GM19035 (cell line): ENCODE measurements at regions not wholly inside any gene's neighbourhood (a gene's known extent, or its start where the extent isn't known, plus 50 kb on each side); places are given as distances from the start of the nearest gene placed in this dataset.
"Not testable (repeated sequence)": the region's sequence is repeated elsewhere in the genome, so short reads cannot be mapped to it uniquely, and the experiment has no call there.

Source experiments
- ATAC-seq: cut with Tn5 transposase; IDR thresholded peaks from one replicate; pipeline ENCODE4 v1.9.1; 2021; ENCODE audit not compliant: unreplicated experiment

- no peak for ATAC-seq
Observed at GRCh38 chr5:68838157-68838718, 255.6 kb upstream of the SLC30A5 start.

GRCh38 chr5:68839019-68839552, 254.7 kb upstream of the SLC30A5 start:
- ATAC-seq = no peak

GRCh38 chr5:68843624-68844364, 250.0 kb upstream of the SLC30A5 start:
- ATAC-seq = no peak

- no peak for ATAC-seq
Observed at GRCh38 chr5:68845131-68845530, 248.7 kb upstream of the SLC30A5 start.

- ATAC-seq = no peak
Observed at GRCh38 chr5:68846828-68847227, 247.0 kb upstream of the SLC30A5 start.

GRCh38 chr5:68848091-68848490, 245.7 kb upstream of the SLC30A5 start:
- ATAC-seq = no peak

- no peak for ATAC-seq
Observed at GRCh38 chr5:68849103-68849502, 244.7 kb upstream of the SLC30A5 start.

GRCh38 chr5:68849906-68850305, 243.9 kb upstream of the SLC30A5 start:
- ATAC-seq = no peak

GRCh38 chr5:68861099-68861498, 232.7 kb upstream of the SLC30A5 start:
- ATAC-seq = no peak

- ATAC-seq = no peak
Observed at GRCh38 chr5:68862560-68862959, 231.3 kb upstream of the SLC30A5 start.

- not testable (repeated sequence) for ATAC-seq
Observed at GRCh38 chr5:68865192-68865591, 228.6 kb upstream of the SLC30A5 start.

- no peak for ATAC-seq
Observed at GRCh38 chr5:68872088-68872839, 221.6 kb upstream of the SLC30A5 start.

GRCh38 chr5:68873198-68873597, 220.6 kb upstream of the SLC30A5 start:
- no peak for ATAC-seq

GRCh38 chr5:68875351-68875750, 218.5 kb upstream of the SLC30A5 start:
- ATAC-seq = no peak

- ATAC-seq = no peak
Observed at GRCh38 chr5:68883436-68883835, 210.4 kb upstream of the SLC30A5 start.

- no peak for ATAC-seq
Observed at GRCh38 chr5:68884144-68884754, 209.6 kb upstream of the SLC30A5 start.

GRCh38 chr5:68884883-68885282, 208.9 kb upstream of the SLC30A5 start:
- no peak for ATAC-seq

- ATAC-seq = no peak
Observed at GRCh38 chr5:68886814-68887213, 207.0 kb upstream of the SLC30A5 start.

- peak; percentile 84 for ATAC-seq
Observed at GRCh38 chr5:68891718-68892117, 202.1 kb upstream of the SLC30A5 start.

- no peak for ATAC-seq
Observed at GRCh38 chr5:68894673-68895072, 199.1 kb upstream of the SLC30A5 start.

GRCh38 chr5:68898951-68899471, 194.8 kb upstream of the SLC30A5 start:
- no peak for ATAC-seq
